Liver (tissue), 8 donors: ENCODE measurements at regions not wholly inside any gene's neighbourhood (a gene's known extent, or its start where the extent isn't known, plus 50 kb on each side); places are given as distances from the start of the nearest gene placed in this dataset.

Experiments used
- DNase-seq: peaks from one replicate; pipeline ENCODE4 v3.0.0-alpha.2; 2017; ENCODE audit warnings: low spot score
- H3K27ac ChIP-seq, 2 donors: one replicate each; pipeline ENCODE4 v1.7.0; 2013; ENCODE audit warnings: inconsistent platforms in 2 of 2, low read length in 2 of 2, control low read depth in 1 of 2, low read depth in 1 of 2, mild to moderate bottlenecking in 1 of 2
- H3K27me3 ChIP-seq, 4 donors: one replicate each; pipeline versions ENCODE4 v1.6.1 to v1.7.0; 2013; ENCODE audit warnings: low read length in 3 of 4, inconsistent platforms in 1 of 4, mild to moderate bottlenecking in 1 of 4, moderate library complexity in 1 of 4; ENCODE audit not compliant: control insufficient read depth in 4 of 4, insufficient read depth in 4 of 4
- H3K36me3 ChIP-seq, 4 donors: one replicate each; pipeline versions ENCODE4 v1.6.1 to v1.7.0; 2013; ENCODE audit warnings: low read length in 3 of 4, mild to moderate bottlenecking in 3 of 4, low read depth in 1 of 4, moderate library complexity in 1 of 4; ENCODE audit not compliant: control insufficient read depth in 4 of 4, insufficient read depth in 3 of 4
- H3K4me1 ChIP-seq, 4 donors: one replicate each; pipeline versions ENCODE4 v1.6.1 to v1.7.0; 2013; ENCODE audit warnings: low read length in 3 of 4, mild to moderate bottlenecking in 3 of 4, moderate library complexity in 1 of 4; ENCODE audit not compliant: control insufficient read depth in 4 of 4, insufficient read depth in 4 of 4
- H3K4me3 ChIP-seq, 3 donors: one replicate each; pipeline versions ENCODE4 v1.6.1 to v1.7.0; 2013; ENCODE audit warnings: low read length in 3 of 3, control low read depth in 1 of 3, low read depth in 1 of 3, mild to moderate bottlenecking in 1 of 3
- H3K9ac ChIP-seq, 2 donors: one replicate each; pipeline ENCODE4 v1.7.0; 2013; ENCODE audit warnings: low read length in 2 of 2, mild to moderate bottlenecking in 2 of 2, moderate library complexity in 2 of 2, control low read depth in 1 of 2, low read depth in 1 of 2
- H3K9me3 ChIP-seq, 4 donors: one replicate each; pipeline versions ENCODE4 v1.6.1 to v1.7.0; 2013; ENCODE audit warnings: low read length in 3 of 4; ENCODE audit not compliant: control insufficient read depth in 4 of 4
- EGR1 ChIP-seq, 2 donors: IDR thresholded peaks; 2 replicates each; pipeline ENCODE4 v1.6.1; 2016 to 2018; ENCODE audit warnings: antibody characterized with exemption in 2 of 2, low read depth in 2 of 2
- FOXA1 ChIP-seq: IDR thresholded peaks from 2 replicates; pipeline ENCODE4 v1.6.1; 2016; ENCODE audit warnings: antibody characterized with exemption
- FOXA2 ChIP-seq: IDR thresholded peaks from 2 replicates; pipeline ENCODE4 v1.6.1; 2016; ENCODE audit warnings: antibody characterized with exemption
- GABPA ChIP-seq, 2 donors: IDR thresholded peaks in 1 of 2; conservative IDR thresholded peaks in 1 of 2; 2 replicates each; pipeline ENCODE4 v1.6.1; 2016; ENCODE audit warnings: antibody characterized with exemption in 2 of 2, mild to moderate bottlenecking in 1 of 2, moderate library complexity in 1 of 2
- HNF4A ChIP-seq, 2 donors: conservative IDR thresholded peaks; 2 replicates each; pipeline ENCODE4 v1.6.1; 2016; ENCODE audit warnings: antibody characterized with exemption in 2 of 2, mild to moderate bottlenecking in 2 of 2
- HNF4G ChIP-seq: IDR thresholded peaks from 2 replicates; pipeline ENCODE4 v1.6.1; 2016; ENCODE audit warnings: antibody characterized with exemption
- JUND ChIP-seq, 2 donors: IDR thresholded peaks; 2 replicates each; pipeline ENCODE4 v1.6.1; 2016; ENCODE audit warnings: antibody characterized with exemption in 2 of 2
- NR2F2 ChIP-seq: IDR thresholded peaks from 2 replicates; pipeline ENCODE4 v1.6.1; 2016; ENCODE audit warnings: antibody characterized with exemption
- RAD21 ChIP-seq, 2 donors: IDR thresholded peaks; 2 replicates each; pipeline ENCODE4 v1.6.1; 2016; ENCODE audit warnings: antibody characterized with exemption in 2 of 2, mild to moderate bottlenecking in 2 of 2
- RXRA ChIP-seq, 2 donors: IDR thresholded peaks; 2 replicates each; pipeline ENCODE4 v1.6.1; 2017 to 2018; ENCODE audit warnings: antibody characterized with exemption in 2 of 2, mild to moderate bottlenecking in 1 of 2
- SP1 ChIP-seq: IDR thresholded peaks from 2 replicates; pipeline ENCODE4 v1.6.1; 2018; ENCODE audit warnings: antibody characterized with exemption, mild to moderate bottlenecking
- TAF1 ChIP-seq: conservative IDR thresholded peaks from 2 replicates; pipeline ENCODE4 v1.6.1; 2016; ENCODE audit warnings: antibody characterized with exemption, mild to moderate bottlenecking
- YY1 ChIP-seq: IDR thresholded peaks from 2 replicates; pipeline ENCODE4 v1.6.1; 2016; ENCODE audit warnings: antibody characterized with exemption, mild to moderate bottlenecking
- WGBS: extraction: QIAGEN DNeasy Blood & Tissue Kit; methylation state at CpG from one replicate; pipeline ENCODE4 v1.1.7; 2013; 5-methylcytosine and 5-hydroxymethylcytosine counted together
- TF ChIP-seq, protein P1 (sequence below): fragments of 150-350 bp; IDR thresholded peaks from 2 replicates; pipeline ENCODE4 v1.5.1; 2017; ENCODE audit warnings: improper control_type of control experiment, low read depth, low read length; ENCODE audit not compliant: missing input control
- TF ChIP-seq, protein P2 (sequence below): IDR thresholded peaks from 2 replicates; pipeline ENCODE4 v1.6.1; 2016; ENCODE audit warnings: antibody characterized with exemption
- TF ChIP-seq, protein P3 (sequence below): IDR thresholded peaks from 2 replicates; pipeline ENCODE4 v1.6.1; 2016; ENCODE audit warnings: antibody characterized with exemption
- TF ChIP-seq, protein P4 (sequence below): IDR thresholded peaks from 2 replicates; pipeline ENCODE4 v1.6.1; 2016; ENCODE audit warnings: antibody characterized with exemption
- TF ChIP-seq, protein P5 (sequence below): IDR thresholded peaks from 2 replicates; pipeline ENCODE4 v1.6.1; 2016; ENCODE audit warnings: antibody characterized with exemption, mild to moderate bottlenecking
- donor health status: healthy.
- donor health status: healthy.
- donor health status: healthy.
- donor health status: healthy.
- donor health status: healthy.

DNA sequence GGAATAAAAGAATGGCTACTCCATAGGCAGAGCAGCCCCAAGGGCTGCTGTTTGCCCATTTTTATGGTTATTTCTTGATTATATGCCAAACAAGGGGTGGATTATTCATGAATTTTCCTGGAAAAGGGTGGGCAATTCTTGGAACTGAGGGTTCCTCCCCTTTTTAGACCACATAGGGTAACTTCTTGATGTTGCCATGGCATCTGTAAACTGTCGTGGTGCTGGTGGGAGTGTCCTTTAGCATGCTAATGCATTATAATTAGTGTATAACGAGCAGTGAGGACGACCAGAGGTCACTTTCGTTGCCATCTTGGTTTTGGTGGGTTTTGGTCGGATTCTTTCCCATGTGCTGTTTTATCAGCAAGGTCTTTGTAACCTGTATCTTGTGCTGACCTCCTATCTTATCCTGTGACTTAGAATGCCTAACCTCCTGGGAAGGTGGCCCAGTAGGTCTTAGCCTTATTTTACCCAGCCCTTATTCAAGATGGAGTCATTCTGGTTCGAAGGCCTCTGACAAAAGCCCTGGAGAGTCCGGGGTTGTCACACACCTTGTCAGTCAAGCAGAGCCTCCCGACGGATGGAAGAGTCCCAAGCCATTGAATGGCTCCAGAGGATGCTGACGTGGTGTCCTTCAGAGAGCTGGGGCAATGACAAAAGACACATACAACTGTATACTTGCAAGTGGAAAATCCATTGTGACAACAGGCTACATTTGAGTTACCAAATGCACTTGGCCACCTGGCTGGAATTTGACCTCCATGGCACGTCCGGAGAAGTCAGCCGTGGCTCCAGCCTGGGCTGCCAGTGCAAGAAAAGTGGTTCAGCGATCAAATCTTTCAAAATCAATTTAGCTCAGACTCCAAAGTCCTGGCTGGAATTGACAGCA lies 67.1 kb upstream of the CLINT1 start:
- no peaks in the 10 kb centered on the region for H3K36me3 ChIP-seq
- peaks cover 0 to 19% (median 12%) of the 10 kb centered on the region in 4 donors for H3K4me1 ChIP-seq
- no peak overlapping the region for H3K4me3 ChIP-seq
- 62% methylated on average over 14 of the region's 14 CpGs for WGBS
- H3K9me3 ChIP-seq: no peaks in the 10 kb centered on the region
- H3K27me3 ChIP-seq: no peaks in the 10 kb centered on the region
- no peak for DNase-seq
- TF ChIP-seq GABPA (IDR thresholded peaks at IDR 0.05 in 1 of 2, conservative IDR thresholded peaks at IDR 0.05 in 1 of 2): peak in 1 of 2 donors; percentile 28
- peak; percentile 69 for TF ChIP-seq YY1
- peak; percentile 11 for TF ChIP-seq FOXA2
- TF ChIP-seq SP1: peak; percentile 96
- no peak for TF ChIP-seq TAF1
- peak; percentile 88 to 91 for TF ChIP-seq JUND (IDR thresholded peaks at IDR 0.05)
- TF ChIP-seq FOXA1: no peak
- peak; percentile 29 to 59 for TF ChIP-seq RAD21 (IDR thresholded peaks at IDR 0.05)
- TF ChIP-seq NR2F2: peak; percentile 57
- TF ChIP-seq, protein P1, sequence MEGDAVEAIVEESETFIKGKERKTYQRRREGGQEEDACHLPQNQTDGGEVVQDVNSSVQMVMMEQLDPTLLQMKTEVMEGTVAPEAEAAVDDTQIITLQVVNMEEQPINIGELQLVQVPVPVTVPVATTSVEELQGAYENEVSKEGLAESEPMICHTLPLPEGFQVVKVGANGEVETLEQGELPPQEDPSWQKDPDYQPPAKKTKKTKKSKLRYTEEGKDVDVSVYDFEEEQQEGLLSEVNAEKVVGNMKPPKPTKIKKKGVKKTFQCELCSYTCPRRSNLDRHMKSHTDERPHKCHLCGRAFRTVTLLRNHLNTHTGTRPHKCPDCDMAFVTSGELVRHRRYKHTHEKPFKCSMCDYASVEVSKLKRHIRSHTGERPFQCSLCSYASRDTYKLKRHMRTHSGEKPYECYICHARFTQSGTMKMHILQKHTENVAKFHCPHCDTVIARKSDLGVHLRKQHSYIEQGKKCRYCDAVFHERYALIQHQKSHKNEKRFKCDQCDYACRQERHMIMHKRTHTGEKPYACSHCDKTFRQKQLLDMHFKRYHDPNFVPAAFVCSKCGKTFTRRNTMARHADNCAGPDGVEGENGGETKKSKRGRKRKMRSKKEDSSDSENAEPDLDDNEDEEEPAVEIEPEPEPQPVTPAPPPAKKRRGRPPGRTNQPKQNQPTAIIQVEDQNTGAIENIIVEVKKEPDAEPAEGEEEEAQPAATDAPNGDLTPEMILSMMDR: no peak
- peak; percentile 88 to 94 for TF ChIP-seq RXRA (IDR thresholded peaks at IDR 0.05)
- TF ChIP-seq, protein P2, sequence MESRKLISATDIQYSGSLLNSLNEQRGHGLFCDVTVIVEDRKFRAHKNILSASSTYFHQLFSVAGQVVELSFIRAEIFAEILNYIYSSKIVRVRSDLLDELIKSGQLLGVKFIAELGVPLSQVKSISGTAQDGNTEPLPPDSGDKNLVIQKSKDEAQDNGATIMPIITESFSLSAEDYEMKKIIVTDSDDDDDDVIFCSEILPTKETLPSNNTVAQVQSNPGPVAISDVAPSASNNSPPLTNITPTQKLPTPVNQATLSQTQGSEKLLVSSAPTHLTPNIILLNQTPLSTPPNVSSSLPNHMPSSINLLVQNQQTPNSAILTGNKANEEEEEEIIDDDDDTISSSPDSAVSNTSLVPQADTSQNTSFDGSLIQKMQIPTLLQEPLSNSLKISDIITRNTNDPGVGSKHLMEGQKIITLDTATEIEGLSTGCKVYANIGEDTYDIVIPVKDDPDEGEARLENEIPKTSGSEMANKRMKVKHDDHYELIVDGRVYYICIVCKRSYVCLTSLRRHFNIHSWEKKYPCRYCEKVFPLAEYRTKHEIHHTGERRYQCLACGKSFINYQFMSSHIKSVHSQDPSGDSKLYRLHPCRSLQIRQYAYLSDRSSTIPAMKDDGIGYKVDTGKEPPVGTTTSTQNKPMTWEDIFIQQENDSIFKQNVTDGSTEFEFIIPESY: peak; percentile 75
- peak; percentile 95 for TF ChIP-seq HNF4G
- peak; percentile 97 to 99 for TF ChIP-seq HNF4A (conservative IDR thresholded peaks at IDR 0.05)
- TF ChIP-seq, protein P3, sequence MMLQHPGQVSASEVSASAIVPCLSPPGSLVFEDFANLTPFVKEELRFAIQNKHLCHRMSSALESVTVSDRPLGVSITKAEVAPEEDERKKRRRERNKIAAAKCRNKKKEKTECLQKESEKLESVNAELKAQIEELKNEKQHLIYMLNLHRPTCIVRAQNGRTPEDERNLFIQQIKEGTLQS: peak; percentile 74
- TF ChIP-seq, protein P4, sequence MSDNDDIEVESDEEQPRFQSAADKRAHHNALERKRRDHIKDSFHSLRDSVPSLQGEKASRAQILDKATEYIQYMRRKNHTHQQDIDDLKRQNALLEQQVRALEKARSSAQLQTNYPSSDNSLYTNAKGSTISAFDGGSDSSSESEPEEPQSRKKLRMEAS: peak; percentile 82
- TF ChIP-seq EGR1 (IDR thresholded peaks at IDR 0.05; ENCODE audit: low read depth in 2 of 2): peak; percentile 55 to 60
- TF ChIP-seq, protein P5, sequence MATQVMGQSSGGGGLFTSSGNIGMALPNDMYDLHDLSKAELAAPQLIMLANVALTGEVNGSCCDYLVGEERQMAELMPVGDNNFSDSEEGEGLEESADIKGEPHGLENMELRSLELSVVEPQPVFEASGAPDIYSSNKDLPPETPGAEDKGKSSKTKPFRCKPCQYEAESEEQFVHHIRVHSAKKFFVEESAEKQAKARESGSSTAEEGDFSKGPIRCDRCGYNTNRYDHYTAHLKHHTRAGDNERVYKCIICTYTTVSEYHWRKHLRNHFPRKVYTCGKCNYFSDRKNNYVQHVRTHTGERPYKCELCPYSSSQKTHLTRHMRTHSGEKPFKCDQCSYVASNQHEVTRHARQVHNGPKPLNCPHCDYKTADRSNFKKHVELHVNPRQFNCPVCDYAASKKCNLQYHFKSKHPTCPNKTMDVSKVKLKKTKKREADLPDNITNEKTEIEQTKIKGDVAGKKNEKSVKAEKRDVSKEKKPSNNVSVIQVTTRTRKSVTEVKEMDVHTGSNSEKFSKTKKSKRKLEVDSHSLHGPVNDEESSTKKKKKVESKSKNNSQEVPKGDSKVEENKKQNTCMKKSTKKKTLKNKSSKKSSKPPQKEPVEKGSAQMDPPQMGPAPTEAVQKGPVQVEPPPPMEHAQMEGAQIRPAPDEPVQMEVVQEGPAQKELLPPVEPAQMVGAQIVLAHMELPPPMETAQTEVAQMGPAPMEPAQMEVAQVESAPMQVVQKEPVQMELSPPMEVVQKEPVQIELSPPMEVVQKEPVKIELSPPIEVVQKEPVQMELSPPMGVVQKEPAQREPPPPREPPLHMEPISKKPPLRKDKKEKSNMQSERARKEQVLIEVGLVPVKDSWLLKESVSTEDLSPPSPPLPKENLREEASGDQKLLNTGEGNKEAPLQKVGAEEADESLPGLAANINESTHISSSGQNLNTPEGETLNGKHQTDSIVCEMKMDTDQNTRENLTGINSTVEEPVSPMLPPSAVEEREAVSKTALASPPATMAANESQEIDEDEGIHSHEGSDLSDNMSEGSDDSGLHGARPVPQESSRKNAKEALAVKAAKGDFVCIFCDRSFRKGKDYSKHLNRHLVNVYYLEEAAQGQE: no peak
- H3K27ac ChIP-seq: peak overlapping the region; percentile 9 to 16
- H3K9ac ChIP-seq: no peak overlapping the region
